Spleen (tissue), 11 donors: ENCODE measurements at regions not wholly inside any gene's neighbourhood (a gene's known extent, or its start where the extent isn't known, plus 50 kb on each side); places are given as distances from the start of the nearest gene placed in this dataset.

ENCODE experiments used
- DNase-seq: peaks from one replicate; pipeline ENCODE4 v3.0.0-alpha.2; 2020
- H3K27ac ChIP-seq, 8 donors: fragments of 200-600 bp; sonication (generic) in 7 of 8; 1 replicate in 4 of 8; 2 replicates in 4 of 8; pipeline versions ENCODE4 v1.5.0 to v1.8.0; 2016 to 2021; ENCODE audit warnings: inconsistent platforms in 4 of 8, mild to moderate bottlenecking in 4 of 8, moderate library complexity in 1 of 8
- H3K27me3 ChIP-seq, 7 donors: fragments of 200-600 bp; sonication (generic) in 6 of 7; replicated peaks in 1 of 7; 1 replicate in 4 of 7; 2 replicates in 3 of 7; pipeline versions ENCODE4 v1.5.0 to v1.8.0; 2016 to 2021; ENCODE audit warnings: inconsistent platforms in 3 of 7, mild to moderate bottlenecking in 1 of 7
- H3K36me3 ChIP-seq, 6 donors: fragments of 200-600 bp; sonication (generic) in 5 of 6; 1 replicate in 4 of 6; 2 replicates in 2 of 6; pipeline versions ENCODE4 v1.5.0 to v1.8.0; 2016 to 2021; ENCODE audit warnings: inconsistent platforms in 2 of 6
- H3K4me1 ChIP-seq, 6 donors: fragments of 200-600 bp; sonication (generic) in 5 of 6; 1 replicate in 3 of 6; 2 replicates in 3 of 6; pipeline versions ENCODE4 v1.5.0 to v1.8.0; 2016 to 2021; ENCODE audit warnings: inconsistent platforms in 3 of 6
- H3K4me3 ChIP-seq, 8 donors: fragments of 200-600 bp; sonication (generic) in 7 of 8; 1 replicate in 4 of 8; 2 replicates in 4 of 8; pipeline versions ENCODE4 v1.5.0 to v1.8.0; 2016 to 2021; ENCODE audit warnings: inconsistent platforms in 4 of 8, mild to moderate bottlenecking in 4 of 8, moderate library complexity in 2 of 8
- H3K9me3 ChIP-seq, 8 donors: fragments of 200-600 bp; sonication (generic) in 7 of 8; 1 replicate in 4 of 8; 2 replicates in 4 of 8; pipeline versions ENCODE4 v1.5.0 to v1.8.0; 2016 to 2021; ENCODE audit warnings: inconsistent platforms in 4 of 8
- CTCF ChIP-seq, 11 experiments: fragments of 200-600 bp in 7 of 11; fragments of 450-650 bp in 4 of 11; sonication (generic) in 4 of 11; IDR thresholded peaks in 8 of 11; conservative IDR thresholded peaks in 3 of 11; 1 replicate in 7 of 11; 2 replicates in 4 of 11; pipeline versions ENCODE4 v1.4.0 to v1.8.0; 2016 to 2021; ENCODE audit warnings: antibody characterized with exemption in 11 of 11, inconsistent platforms in 4 of 11, mild to moderate bottlenecking in 1 of 11
- POLR2A ChIP-seq, 3 donors: fragments of 450-650 bp; IDR thresholded peaks; one replicate each; pipeline ENCODE4 v1.5.1; 2017; ENCODE audit warnings: antibody characterized with exemption in 3 of 3, mild to moderate bottlenecking in 1 of 3
- POLR2AphosphoS5 ChIP-seq, 3 donors: sonication (generic); formaldehyde crosslinking; IDR thresholded peaks; one replicate each; pipeline ENCODE4 v1.5.1; 2017; ENCODE audit warnings: antibody characterized with exemption in 3 of 3
- WGBS, 5 donors: extraction: QIAGEN DNeasy Blood & Tissue Kit in 3 of 5; methylation state at CpG; one replicate each; pipeline versions ENCODE4 v1.1.5 to v1.1.7; 2013 to 2018; 5-methylcytosine and 5-hydroxymethylcytosine counted together
- intact Hi-C: fragments of 100-400 bp; cut with DNase I; formaldehyde crosslinking; loops from one replicate; pipeline ENCODE4 v1.15.0; 2023; ENCODE audit warnings: low total_unique reads
- donor health status: healthy with polysubstance abuse.
- donor health status: DM: no; HTN: no; CAD: no; lungs with moderate emphysema.
- donor health status: DM: no; HTN: no; CAD: no.
- donor health status: Bipolar disorder and iron deficiency.
- donor health status: healthy.
- donor health status: DM: no; HTN: no; CAD: no.
- donor health status: DM: yes; HTN: yes; CAD: no.

GRCh38 chr2:118699447-118700175 lies 147.8 kb downstream of the EN1 start:
- Histone ChIP-seq H3K27me3 (no peaks in the 10 kb centered on the region), H3K36me3 (no peaks in the 10 kb centered on the region), H3K9me3 (peaks cover 0 to 15% (median 0%) of the 10 kb centered on the region in 8 donors), H3K4me1 (no peaks in the 10 kb centered on the region), H3K27ac (no peak overlapping the region), H3K4me3 (no peak overlapping the region)
- no peak for TF ChIP-seq POLR2AphosphoS5 (IDR thresholded peaks at IDR 0.05)
- TF ChIP-seq CTCF (IDR thresholded peaks at IDR 0.05 in 8 of 11, conservative IDR thresholded peaks at IDR 0.05 in 3 of 11), result no peak
- TF ChIP-seq POLR2A (IDR thresholded peaks at IDR 0.05), result no peak
- no peak for DNase-seq
- intact Hi-C loops, result no loop called here
- 55 to 69% (median 59%) methylated on average over 8 to 13 of the region's 13 CpGs for WGBS, 5 donors

GRCh38 chr2:118698564-118698963 lies 148.9 kb downstream of the EN1 start:
- no peak for DNase-seq

GRCh38 chr2:118697781-118698180 lies 149.7 kb downstream of the EN1 start:
- intact Hi-C loops, result no loop called here
- Histone ChIP-seq H3K27me3 (no peaks in the 10 kb centered on the region), H3K4me3 (no peak overlapping the region), H3K9me3 (peaks cover 0 to 21% (median 0%) of the 10 kb centered on the region in 8 donors), H3K4me1 (no peaks in the 10 kb centered on the region), H3K27ac (no peak overlapping the region), H3K36me3 (no peaks in the 10 kb centered on the region)
- TF ChIP-seq POLR2AphosphoS5 (IDR thresholded peaks at IDR 0.05) (no peak), CTCF (IDR thresholded peaks at IDR 0.05 in 8 of 11, conservative IDR thresholded peaks at IDR 0.05 in 3 of 11) (no peak), POLR2A (IDR thresholded peaks at IDR 0.05) (no peak)
- no peak for DNase-seq

More at GRCh38 chr2:118698564-118698963, 148.9 kb downstream of the EN1 start:
- Histone ChIP-seq H3K27ac (no peak overlapping the region), H3K4me1 (no peaks in the 10 kb centered on the region), H3K27me3 (no peaks in the 10 kb centered on the region), H3K36me3 (no peaks in the 10 kb centered on the region), H3K9me3 (peaks cover 0 to 15% (median 0%) of the 10 kb centered on the region in 8 donors), H3K4me3 (no peak overlapping the region)
- TF ChIP-seq POLR2A (IDR thresholded peaks at IDR 0.05) (no peak), POLR2AphosphoS5 (IDR thresholded peaks at IDR 0.05) (no peak), CTCF (IDR thresholded peaks at IDR 0.05 in 8 of 11, conservative IDR thresholded peaks at IDR 0.05 in 3 of 11) (no peak)
- intact Hi-C loops, result no loop called here
- WGBS, 5 donors, result 76 to 92% (median 86%) methylated on average over 6 of the region's 6 CpGs

- TF ChIP-seq POLR2AphosphoS5 (IDR thresholded peaks at IDR 0.05) (no peak), POLR2A (IDR thresholded peaks at IDR 0.05) (no peak), CTCF (IDR thresholded peaks at IDR 0.05 in 8 of 11, conservative IDR thresholded peaks at IDR 0.05 in 3 of 11) (no peak)
- H3K27ac ChIP-seq, result no peak overlapping the region
- no peaks in the 10 kb centered on the region for H3K36me3 ChIP-seq
- H3K27me3 ChIP-seq, result no peaks in the 10 kb centered on the region
- 55 to 74% (median 63%) methylated on average over 6 of the region's 6 CpGs for WGBS, 5 donors
- intact Hi-C loops, result no loop called here
- H3K4me3 ChIP-seq, result no peak overlapping the region
- DNase-seq, result no peak
- H3K4me1 ChIP-seq, result no peaks in the 10 kb centered on the region
- peaks cover 0 to 23% (median 0%) of the 10 kb centered on the region in 8 donors for H3K9me3 ChIP-seq
Measured at GRCh38 chr2:118696786-118697465, 150.5 kb downstream of the EN1 start.
